Uterus (tissue), 3 donors: ENCODE measurements at regions not wholly inside any gene's neighbourhood (a gene's known extent, or its start where the extent isn't known, plus 50 kb on each side); places are given as distances from the start of the nearest gene placed in this dataset. TPM values are rescaled to one million over a fixed set of nuclear protein-coding genes. Genes with fewer than 3 reads are reported as not detected.

Experiments used
- DNase-seq, 2 donors: peaks; one replicate each; pipeline ENCODE4 v3.0.0-alpha.2; 2019 to 2020
- H3K27ac ChIP-seq, 2 donors: fragments of 200-600 bp; sonication (generic); 1 replicate in 1 of 2; 2 replicates in 1 of 2; pipeline ENCODE4 v1.5.1; 2016 to 2018
- H3K27me3 ChIP-seq, 2 donors: fragments of 200-600 bp; sonication (generic); one replicate each; pipeline ENCODE4 v1.5.1; 2018 to 2019; ENCODE audit warnings: control low read depth in 1 of 2
- H3K36me3 ChIP-seq, 2 donors: fragments of 200-600 bp; sonication (generic); one replicate each; pipeline ENCODE4 v1.5.1; 2019; ENCODE audit warnings: control low read depth in 1 of 2
- H3K4me1 ChIP-seq, 2 donors: fragments of 200-600 bp; sonication (generic); one replicate each; pipeline ENCODE4 v1.5.1; 2018 to 2019; ENCODE audit warnings: control low read depth in 1 of 2
- H3K4me3 ChIP-seq, 2 donors: fragments of 200-600 bp; sonication (generic); 1 replicate in 1 of 2; 2 replicates in 1 of 2; pipeline ENCODE4 v1.5.1; 2018 to 2019; ENCODE audit warnings: mild to moderate bottlenecking in 1 of 2
- H3K9me3 ChIP-seq, 2 donors: fragments of 200-600 bp; sonication (generic); one replicate each; pipeline ENCODE4 v1.5.1; 2019; ENCODE audit warnings: control low read depth in 1 of 2
- CTCF ChIP-seq, 4 experiments: fragments of 200-600 bp in 2 of 4; fragments of 450-650 bp in 2 of 4; sonication (generic) in 2 of 4; IDR thresholded peaks; one replicate each; pipeline ENCODE4 v1.5.1; 2016 to 2019; ENCODE audit warnings: antibody characterized with exemption in 4 of 4, mild to moderate bottlenecking in 2 of 4, moderate library complexity in 1 of 4
- POLR2A ChIP-seq, 2 donors: fragments of 450-650 bp; IDR thresholded peaks; one replicate each; pipeline ENCODE4 v1.6.1; 2016; ENCODE audit warnings: antibody characterized with exemption in 2 of 2, mild to moderate bottlenecking in 1 of 2, moderate library complexity in 1 of 2
- intact Hi-C: fragments of 100-400 bp; cut with DNase I; formaldehyde crosslinking; loops from one replicate; pipeline ENCODE4 v1.15.1; 2023; ENCODE audit warnings: low total_unique reads
- small RNA-seq: library from RNA; depleted of rRNA; stranded (forward); fragments of <200 nt; gene quantifications from one replicate; pipeline ENCODE3, GENCODE V24; 2016
- donor health status: DM: yes; HTN: yes; CAD: no.

GRCh38 chr20:54710341-54710740 lies 234.9 kb downstream of the DOK5 start:
- no peaks in the 10 kb centered on the region for H3K4me1 ChIP-seq
- TF ChIP-seq CTCF (IDR thresholded peaks at IDR 0.05) = no peak
- no peak for TF ChIP-seq POLR2A (IDR thresholded peaks at IDR 0.05)
- no peaks in the 10 kb centered on the region for H3K27me3 ChIP-seq
- intact Hi-C loops = no loop called here
- H3K36me3 ChIP-seq = no peaks in the 10 kb centered on the region
- no peak overlapping the region for H3K4me3 ChIP-seq
- no peak overlapping the region for H3K27ac ChIP-seq
- H3K9me3 ChIP-seq = no peaks in the 10 kb centered on the region
- DNase-seq = no peak

GRCh38 chr20:54708229-54708628 lies 232.8 kb downstream of the DOK5 start:
- no peaks in the 10 kb centered on the region for H3K27me3 ChIP-seq
- H3K9me3 ChIP-seq = no peaks in the 10 kb centered on the region
- no peak overlapping the region for H3K27ac ChIP-seq
- no peak for TF ChIP-seq POLR2A (IDR thresholded peaks at IDR 0.05)
- TF ChIP-seq CTCF (IDR thresholded peaks at IDR 0.05) = no peak
- intact Hi-C loops = no loop called here
- DNase-seq = no peak
- H3K36me3 ChIP-seq = no peaks in the 10 kb centered on the region
- H3K4me1 ChIP-seq = no peaks in the 10 kb centered on the region
- H3K4me3 ChIP-seq = no peak overlapping the region

- H3K27ac ChIP-seq = no peak overlapping the region
- H3K4me1 ChIP-seq = no peaks in the 10 kb centered on the region
- H3K9me3 ChIP-seq = no peaks in the 10 kb centered on the region
- no peak for TF ChIP-seq POLR2A (IDR thresholded peaks at IDR 0.05)
- TF ChIP-seq CTCF (IDR thresholded peaks at IDR 0.05) = no peak
- no peaks in the 10 kb centered on the region for H3K36me3 ChIP-seq
- H3K4me3 ChIP-seq = no peak overlapping the region
- no peak for DNase-seq
- intact Hi-C loops = no loop called here
- no peaks in the 10 kb centered on the region for H3K27me3 ChIP-seq
These were observed 232.4 kb downstream of the DOK5 start for GRCh38 chr20:54707801-54708200.

DNA sequence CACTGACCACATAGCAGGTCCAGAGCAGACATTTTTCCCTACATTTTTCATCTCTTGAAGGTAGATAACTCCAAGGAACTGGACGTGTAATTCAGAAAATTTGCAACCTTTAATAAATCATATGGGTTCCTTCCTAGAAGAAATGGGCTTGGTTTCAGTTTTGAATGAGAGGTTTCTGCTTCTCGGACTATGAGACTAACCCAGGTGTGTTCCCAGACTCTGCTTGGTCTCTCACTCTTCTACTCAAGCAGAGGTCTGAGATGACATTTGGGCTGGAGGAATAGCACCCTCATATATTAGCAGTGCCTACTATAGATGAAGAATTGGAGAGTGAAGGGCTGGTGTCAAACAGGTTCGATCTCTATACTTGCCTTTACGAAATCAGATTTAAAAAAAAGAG lies 231.2 kb downstream of the DOK5 start:
- H3K9me3 ChIP-seq = no peaks in the 10 kb centered on the region
- H3K27me3 ChIP-seq = no peaks in the 10 kb centered on the region
- no peaks in the 10 kb centered on the region for H3K36me3 ChIP-seq
- TF ChIP-seq POLR2A (IDR thresholded peaks at IDR 0.05) (no peak), CTCF (IDR thresholded peaks at IDR 0.05) (no peak)
- H3K4me1 ChIP-seq = no peaks in the 10 kb centered on the region
- intact Hi-C loops = no loop called here
- DNase-seq = no peak
- H3K27ac ChIP-seq = no peak overlapping the region
- H3K4me3 ChIP-seq = no peak overlapping the region

DNA sequence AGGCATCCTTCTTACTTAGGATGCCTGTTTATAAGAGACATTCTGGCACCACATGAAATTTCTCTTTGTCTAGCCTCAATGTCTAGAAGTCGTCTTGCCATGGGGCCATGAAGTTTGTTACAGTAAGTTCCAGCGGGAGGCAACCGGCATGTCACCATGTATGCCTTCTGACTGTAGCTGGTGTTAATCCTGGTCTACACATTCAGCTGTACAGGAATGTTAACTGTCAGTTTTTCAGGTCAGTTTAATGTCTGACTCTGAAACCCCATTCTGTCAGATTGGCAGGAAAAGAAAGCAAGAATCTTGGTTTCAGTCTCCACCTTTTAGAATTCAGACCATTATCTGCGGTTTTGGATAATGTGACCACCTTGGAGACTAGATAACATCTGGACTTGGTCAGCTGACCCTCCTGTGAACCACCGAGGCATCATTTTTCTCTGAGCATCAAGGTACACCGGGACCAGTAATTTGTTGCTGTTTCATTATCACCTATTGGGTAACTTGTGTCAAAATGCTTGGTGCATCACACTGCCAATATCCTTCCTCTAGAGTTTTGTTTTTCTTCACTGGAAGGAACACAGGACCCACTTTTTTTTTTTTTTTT lies 228.7 kb downstream of the DOK5 start:
- TF ChIP-seq CTCF (IDR thresholded peaks at IDR 0.05) = no peak
- TF ChIP-seq POLR2A (IDR thresholded peaks at IDR 0.05) = no peak
- H3K4me3 ChIP-seq = no peak overlapping the region
- H3K27me3 ChIP-seq = no peaks in the 10 kb centered on the region
- DNase-seq = no peak
- intact Hi-C loops = no loop called here
- H3K4me1 ChIP-seq = no peaks in the 10 kb centered on the region
- no peaks in the 10 kb centered on the region for H3K36me3 ChIP-seq
- no peak overlapping the region for H3K27ac ChIP-seq
- H3K9me3 ChIP-seq = no peaks in the 10 kb centered on the region

Small RNA genes lying in the stretch of these regions (small RNA-seq; reads per million reads assigned to genes)
- gene RNU4ATAC7P = not detected
